NT2/D1 (cell line): ENCODE measurements at regions not wholly inside any gene's neighbourhood (a gene's known extent, or its start where the extent isn't known, plus 50 kb on each side); places are given as distances from the start of the nearest gene placed in this dataset.

Source experiments
- DNase-seq: peaks from one replicate; pipeline ENCODE4 v3.0.0-alpha.2; 2011; ENCODE audit warnings: low read depth, low spot score
- H3K27me3 ChIP-seq: 2 replicates; pipeline ENCODE4 v1.6.0; 2011; ENCODE audit warnings: mild to moderate bottlenecking; ENCODE audit not compliant: insufficient read length, insufficient read depth
- H3K36me3 ChIP-seq: 2 replicates; pipeline ENCODE4 v1.6.1; 2011; ENCODE audit warnings: mild to moderate bottlenecking, low read length, mixed read lengths; ENCODE audit not compliant: insufficient read depth, insufficient read length
- H3K4me1 ChIP-seq: 2 replicates; pipeline ENCODE4 v1.5.1; 2011; ENCODE audit not compliant: insufficient read depth, insufficient read length
- H3K4me3 ChIP-seq: 2 replicates; pipeline ENCODE4 v1.5.1; 2011; ENCODE audit warnings: low read depth; ENCODE audit not compliant: insufficient read length
- H3K9ac ChIP-seq: 2 replicates; pipeline ENCODE4 v1.6.0; 2011; ENCODE audit warnings: low read depth; ENCODE audit not compliant: insufficient read length
- H3K9me3 ChIP-seq: 2 replicates; pipeline ENCODE4 v1.5.1; 2011; ENCODE audit warnings: mild to moderate bottlenecking, low read length; ENCODE audit not compliant: insufficient read depth
- SUZ12 ChIP-seq: IDR thresholded peaks from 2 replicates; pipeline ENCODE4 v1.6.1; 2011; ENCODE audit not compliant: insufficient read length, insufficient read depth; ENCODE audit errors: extremely low read depth
- YY1 ChIP-seq: IDR thresholded peaks from 2 replicates; pipeline ENCODE4 v1.6.1; 2011; ENCODE audit not compliant: insufficient read length, insufficient read depth
- ZNF274 ChIP-seq: IDR thresholded peaks from 2 replicates; pipeline ENCODE4 v1.6.1; 2011; ENCODE audit warnings: mild to moderate bottlenecking, low read depth, low read length

GRCh38 chr20:39152742-39153141, 190.6 kb downstream of the DHX35 start:
- Histone ChIP-seq H3K9ac (no peak overlapping the region), H3K27me3 (no peaks in the 10 kb centered on the region), H3K9me3 (no peaks in the 10 kb centered on the region), H3K4me1 (no peaks in the 10 kb centered on the region), H3K36me3 (no peaks in the 10 kb centered on the region), H3K4me3 (no peak overlapping the region)
- TF ChIP-seq YY1 (no peak), SUZ12 (no peak), ZNF274 (no peak)
- DNase-seq, result no peak

- no peak for DNase-seq
- TF ChIP-seq YY1, result no peak
- no peak for TF ChIP-seq ZNF274
- TF ChIP-seq SUZ12, result no peak
- Histone ChIP-seq H3K9ac (no peak overlapping the region), H3K9me3 (no peaks in the 10 kb centered on the region), H3K4me1 (no peaks in the 10 kb centered on the region), H3K4me3 (no peak overlapping the region), H3K27me3 (no peaks in the 10 kb centered on the region), H3K36me3 (no peaks in the 10 kb centered on the region)
These were observed 190.0 kb downstream of the DHX35 start for GRCh38 chr20:39152126-39152525.

GRCh38 chr20:39150501-39150900, 188.4 kb downstream of the DHX35 start:
- Histone ChIP-seq H3K4me1 (peaks cover 4% of the 10 kb centered on the region), H3K27me3 (no peaks in the 10 kb centered on the region)
- DNase-seq, result no peak

GRCh38 chr20:39146394-39146793, 184.2 kb downstream of the DHX35 start:
- no peak for TF ChIP-seq SUZ12
- TF ChIP-seq ZNF274, result no peak
- no peak for TF ChIP-seq YY1
- Histone ChIP-seq H3K27me3 (no peaks in the 10 kb centered on the region), H3K4me1 (peaks cover 4% of the 10 kb centered on the region), H3K9ac (no peak overlapping the region), H3K4me3 (no peak overlapping the region), H3K36me3 (no peaks in the 10 kb centered on the region), H3K9me3 (no peaks in the 10 kb centered on the region)
- DNase-seq, result peak; percentile 63

More at GRCh38 chr20:39150501-39150900, 188.4 kb downstream of the DHX35 start:
- no peak for TF ChIP-seq ZNF274
- TF ChIP-seq SUZ12, result no peak
- no peak for TF ChIP-seq YY1
- no peaks in the 10 kb centered on the region for H3K36me3 ChIP-seq
- H3K4me3 ChIP-seq, result no peak overlapping the region
- no peak overlapping the region for H3K9ac ChIP-seq
- H3K9me3 ChIP-seq, result no peaks in the 10 kb centered on the region

GRCh38 chr20:39145921-39146320, 183.8 kb downstream of the DHX35 start:
- DNase-seq, result no peak
- H3K27me3 ChIP-seq, result no peaks in the 10 kb centered on the region
- no peak for TF ChIP-seq YY1
- TF ChIP-seq SUZ12, result no peak
- no peak for TF ChIP-seq ZNF274

GRCh38 chr20:39144757-39145156, 182.6 kb downstream of the DHX35 start:
- H3K4me1 ChIP-seq, result peaks cover 4% of the 10 kb centered on the region
- TF ChIP-seq ZNF274 (no peak), SUZ12 (no peak), YY1 (no peak)
- no peak overlapping the region for H3K9ac ChIP-seq
- no peaks in the 10 kb centered on the region for H3K27me3 ChIP-seq
- H3K4me3 ChIP-seq, result no peak overlapping the region
- H3K36me3 ChIP-seq, result no peaks in the 10 kb centered on the region
- H3K9me3 ChIP-seq, result no peaks in the 10 kb centered on the region
- DNase-seq, result no peak

More at GRCh38 chr20:39145921-39146320, 183.8 kb downstream of the DHX35 start:
- Histone ChIP-seq H3K4me1 (peaks cover 4% of the 10 kb centered on the region), H3K9ac (no peak overlapping the region), H3K36me3 (no peaks in the 10 kb centered on the region), H3K4me3 (no peak overlapping the region), H3K9me3 (no peaks in the 10 kb centered on the region)

GRCh38 chr20:39142407-39143096, 180.4 kb downstream of the DHX35 start:
- H3K4me3 ChIP-seq, result no peak overlapping the region
- no peak for DNase-seq
- H3K9ac ChIP-seq, result no peak overlapping the region
- peaks cover 4% of the 10 kb centered on the region for H3K4me1 ChIP-seq
- peaks cover 3% of the 10 kb centered on the region for H3K27me3 ChIP-seq
- H3K36me3 ChIP-seq, result no peaks in the 10 kb centered on the region
- H3K9me3 ChIP-seq, result no peaks in the 10 kb centered on the region
- TF ChIP-seq SUZ12 (no peak), ZNF274 (no peak), YY1 (no peak)

- H3K9ac ChIP-seq, result no peak overlapping the region
- no peaks in the 10 kb centered on the region for H3K9me3 ChIP-seq
- peaks cover 3% of the 10 kb centered on the region for H3K27me3 ChIP-seq
- no peak overlapping the region for H3K4me3 ChIP-seq
- H3K4me1 ChIP-seq, result peaks cover 2% of the 10 kb centered on the region
- no peak for DNase-seq
- TF ChIP-seq ZNF274, result no peak
- no peak for TF ChIP-seq YY1
- no peak for TF ChIP-seq SUZ12
- H3K36me3 ChIP-seq, result no peaks in the 10 kb centered on the region
These were observed 175.2 kb downstream of the DHX35 start for GRCh38 chr20:39137299-39137698.
